HUDEP-2 (cell line): ENCODE measurements at regions not wholly inside any gene's neighbourhood (a gene's known extent, or its start where the extent isn't known, plus 50 kb on each side); places are given as distances from the start of the nearest gene placed in this dataset.
"Not testable (repeated sequence)": the region's sequence is repeated elsewhere in the genome, so short reads cannot be mapped to it uniquely, and the experiment has no call there.

Experiments
- DNase-seq, 76 experiments: peaks; one replicate each; lab custom pipeline; 2025; ENCODE audit not compliant: unreplicated experiment in 76 of 76; lab: John Stamatoyannopoulos, UW

DNA sequence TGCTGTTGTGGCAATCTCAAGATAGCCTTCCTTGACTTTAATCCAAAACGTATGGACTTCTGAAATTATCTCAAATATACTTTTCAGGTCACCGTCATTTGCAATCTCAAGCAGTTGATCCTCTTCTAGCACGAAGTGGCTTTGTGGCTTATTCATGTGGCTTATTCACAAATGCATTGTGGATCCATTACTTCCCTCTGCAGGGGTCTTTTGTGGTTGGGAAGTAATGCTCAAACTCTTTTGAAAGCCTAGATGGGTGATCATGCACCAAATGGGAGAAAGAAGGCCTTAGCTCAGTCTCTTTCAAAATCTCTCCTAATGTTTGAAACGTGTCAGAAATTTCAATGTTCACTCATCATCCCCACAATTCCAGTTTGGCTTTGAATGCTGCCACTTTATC lies 597.2 kb upstream of the CDH10 start:
- no peak for DNase-seq

DNA sequence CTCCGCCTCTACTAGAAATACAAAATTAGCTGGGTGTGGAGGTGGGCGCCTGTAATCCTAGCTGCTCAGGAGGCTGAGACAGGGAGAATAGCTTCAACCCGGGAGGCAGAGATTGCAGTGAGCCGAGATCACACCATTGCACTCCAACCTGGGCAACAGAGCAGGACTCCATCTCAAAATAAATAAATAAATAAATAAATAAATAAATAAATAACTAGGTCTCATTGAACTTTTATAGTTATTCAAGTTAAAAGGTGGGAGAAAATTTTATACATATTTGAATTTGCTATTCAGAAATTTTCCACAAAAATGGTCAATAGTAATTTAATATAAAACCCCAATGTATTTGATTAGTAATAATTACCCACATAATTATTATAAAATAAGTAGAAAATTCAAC lies 593.9 kb upstream of the CDH10 start:
- not testable (repeated sequence) for DNase-seq

DNA sequence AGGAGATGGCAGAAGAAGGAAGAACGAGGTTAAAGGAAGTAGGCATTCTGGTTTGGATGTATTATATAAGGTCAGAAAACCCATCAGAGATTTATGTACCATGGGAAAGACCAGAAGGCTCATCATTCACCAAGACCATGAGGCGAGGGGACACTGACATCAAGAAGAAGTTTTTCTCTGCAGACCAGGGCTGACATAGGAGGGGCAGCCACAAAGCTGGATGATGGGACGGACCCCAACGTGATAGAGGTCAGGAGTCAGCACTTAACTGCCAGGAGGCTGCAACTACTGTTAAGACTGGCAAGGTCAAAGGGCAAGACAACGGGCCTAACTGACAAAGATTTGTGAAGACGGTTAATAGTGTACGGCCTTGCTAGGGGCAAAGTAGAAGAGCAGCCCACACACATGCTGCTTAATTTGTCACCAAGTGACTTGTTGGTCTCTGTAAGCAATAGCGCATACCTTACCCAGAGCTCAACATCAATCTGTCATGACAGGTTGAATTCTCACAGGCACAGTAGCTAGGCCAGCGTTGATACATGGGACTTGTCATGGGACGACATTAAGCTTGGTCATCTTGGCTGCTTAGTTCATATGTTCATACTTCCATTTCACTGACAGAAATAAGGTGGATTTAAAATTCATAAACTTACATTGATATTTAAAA lies 579.7 kb upstream of the CDH10 start:
- DNase-seq = no peak

DNA sequence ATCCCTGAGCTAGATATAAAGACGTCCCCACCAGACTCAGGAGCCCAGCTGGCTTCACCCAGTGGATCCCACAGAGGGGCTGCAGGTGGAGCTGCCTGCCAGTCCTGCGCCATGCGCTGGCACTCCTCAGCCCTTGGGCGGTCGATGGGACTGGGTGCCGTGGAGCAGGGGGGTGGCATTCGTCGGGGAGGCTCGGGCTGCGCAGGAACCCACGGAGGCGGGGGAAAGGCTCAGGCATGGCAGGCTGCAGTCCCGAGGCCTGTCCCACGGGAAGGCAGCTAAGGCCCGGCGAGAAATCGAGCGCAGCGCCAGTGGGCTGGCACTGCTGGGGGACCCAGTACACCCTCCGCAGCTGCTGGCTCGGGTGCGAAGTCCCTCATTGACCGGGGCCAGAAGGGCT lies 555.1 kb upstream of the CDH10 start:
- DNase-seq = not testable (repeated sequence)

DNA sequence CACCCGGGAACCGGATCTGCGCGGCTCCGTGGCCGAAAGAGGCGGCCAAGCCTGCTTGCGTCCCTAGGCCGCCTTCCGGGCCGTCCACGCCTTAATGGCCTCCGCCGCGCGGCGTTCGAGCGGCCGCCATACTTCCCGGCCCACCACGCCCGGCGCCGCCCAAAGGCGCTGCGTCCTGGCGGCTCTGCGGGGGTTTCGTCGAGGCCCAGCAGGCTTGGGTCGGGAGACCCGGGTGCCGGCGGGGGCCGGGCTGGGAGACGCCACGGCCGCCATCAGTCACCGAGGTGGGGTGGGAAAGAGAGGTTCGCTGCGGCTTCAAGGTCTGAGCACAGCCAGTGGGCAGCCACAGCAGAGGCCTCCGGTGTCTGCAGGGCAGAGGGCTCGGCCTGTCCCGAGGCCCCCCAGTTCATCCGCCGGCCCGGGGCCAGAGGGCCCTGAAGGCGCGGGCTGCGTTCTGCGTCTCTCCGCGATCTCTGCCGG lies 545.8 kb upstream of the CDH10 start:
- no peak for DNase-seq

DNA sequence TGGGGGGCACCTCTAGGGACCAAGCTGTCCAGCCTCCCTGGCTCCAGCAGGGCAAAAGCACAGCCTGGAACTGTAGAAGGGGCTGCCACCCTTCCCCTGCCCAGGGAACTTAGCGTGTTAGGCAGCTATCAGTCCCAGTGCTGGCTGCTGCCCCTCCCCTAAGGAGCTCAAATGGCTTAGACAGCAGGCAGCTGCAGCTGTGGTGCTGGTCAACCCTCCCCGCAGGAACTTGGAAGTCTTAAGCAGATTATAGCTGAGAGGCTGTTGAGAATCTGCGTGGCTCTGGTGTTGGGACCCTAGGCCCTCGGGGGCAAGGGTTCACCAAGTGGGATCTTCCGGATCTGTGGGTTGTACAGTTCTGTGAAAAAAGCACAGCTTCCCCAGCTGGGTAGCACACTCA lies 536.5 kb upstream of the CDH10 start:
- DNase-seq = no peak

DNA sequence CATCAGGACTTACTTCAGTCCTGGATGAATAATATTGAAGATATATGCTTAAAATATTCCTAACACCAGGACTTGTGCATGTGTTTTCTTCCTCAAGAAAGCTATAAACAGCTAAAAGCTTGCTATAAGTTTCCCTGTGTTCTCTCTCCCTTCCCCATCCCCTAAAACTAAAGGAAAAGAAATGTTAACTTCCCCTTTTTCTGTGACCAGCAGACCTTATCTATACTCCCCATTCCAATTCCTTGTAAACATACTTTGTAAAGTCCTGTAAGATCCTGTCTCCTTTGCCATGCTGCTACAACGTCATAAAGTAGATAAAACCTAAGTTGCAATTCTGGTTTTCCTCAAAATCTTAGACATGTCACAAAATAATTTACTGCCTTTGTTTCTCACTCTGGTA lies 517.8 kb upstream of the CDH10 start:
- not testable (repeated sequence) for DNase-seq

DNA sequence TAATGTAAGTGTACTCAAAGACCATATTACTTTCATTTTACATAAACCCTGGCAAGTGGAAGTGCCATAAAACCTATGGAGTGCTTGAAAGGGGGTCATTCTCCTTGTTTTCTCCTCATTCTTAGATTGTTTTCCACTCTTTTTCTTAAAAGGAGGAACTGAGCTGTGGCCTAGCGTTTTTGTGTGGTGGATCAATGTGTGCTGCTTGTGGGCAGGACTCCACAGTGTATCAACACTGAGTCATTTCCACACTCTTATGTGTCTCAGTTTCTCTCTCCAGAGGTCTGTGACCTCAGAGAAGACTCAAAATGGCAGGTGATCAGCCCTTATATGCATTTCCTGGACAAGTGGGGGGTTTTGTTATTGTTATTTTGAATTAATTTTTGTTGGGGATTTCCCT lies 516.1 kb upstream of the CDH10 start:
- no peak for DNase-seq

DNA sequence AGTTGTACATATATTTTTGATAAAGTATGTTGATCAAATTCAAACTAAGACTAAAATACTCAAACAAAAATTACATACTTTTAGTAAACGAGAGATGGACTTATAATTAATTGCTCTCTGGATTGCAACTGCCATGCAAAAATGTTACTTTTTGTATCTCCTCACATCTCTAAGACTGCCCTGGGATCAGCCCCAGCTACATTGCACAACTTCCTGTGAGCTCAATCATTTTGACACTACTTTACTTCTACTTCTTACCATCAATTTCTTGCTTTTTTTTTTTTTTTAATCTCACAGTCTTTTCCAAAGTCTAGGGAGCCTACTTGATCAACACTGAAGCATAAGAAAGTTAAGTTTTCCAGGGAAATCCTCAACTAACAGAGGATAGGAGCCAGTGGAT lies 506.0 kb upstream of the CDH10 start:
- DNase-seq = no peak

DNA sequence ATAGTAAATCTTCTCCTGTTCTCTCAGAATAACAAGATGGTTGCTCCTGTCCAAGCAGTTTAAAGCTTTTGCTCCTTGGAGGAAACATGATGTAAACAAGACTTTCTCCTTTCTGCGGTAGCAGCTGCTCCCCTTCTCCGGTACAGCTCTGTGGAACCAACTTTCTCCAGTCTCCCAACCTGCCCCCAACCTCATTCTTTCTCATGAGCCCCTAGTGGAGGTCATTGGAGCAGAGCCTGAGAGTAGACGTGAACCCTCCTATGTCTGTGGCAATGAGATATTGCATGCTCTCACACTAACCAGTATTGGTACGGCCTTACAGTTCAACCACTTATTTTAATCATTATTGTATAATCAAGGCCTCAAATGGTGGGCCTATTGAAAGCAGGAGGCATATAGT lies 483.8 kb upstream of the CDH10 start:
- no peak for DNase-seq

DNA sequence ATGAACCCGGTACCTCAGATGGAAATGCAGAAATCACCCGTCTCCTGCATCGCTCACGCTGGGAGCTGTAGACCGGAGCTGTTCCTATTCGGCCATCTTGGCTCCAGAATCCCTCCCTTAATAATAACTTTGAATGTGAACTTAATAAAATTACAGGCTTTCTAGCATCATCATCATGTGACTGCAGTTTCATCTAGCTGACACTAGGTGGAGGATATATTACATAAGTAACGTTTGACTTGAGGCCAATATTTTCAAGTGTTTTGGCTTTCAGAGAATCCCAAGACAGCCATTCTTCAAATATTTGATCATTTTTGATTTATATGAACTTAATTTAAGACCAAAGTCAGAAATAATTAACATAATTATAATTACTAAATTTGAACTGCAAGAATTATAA lies 474.9 kb upstream of the CDH10 start:
- DNase-seq = no peak

DNA sequence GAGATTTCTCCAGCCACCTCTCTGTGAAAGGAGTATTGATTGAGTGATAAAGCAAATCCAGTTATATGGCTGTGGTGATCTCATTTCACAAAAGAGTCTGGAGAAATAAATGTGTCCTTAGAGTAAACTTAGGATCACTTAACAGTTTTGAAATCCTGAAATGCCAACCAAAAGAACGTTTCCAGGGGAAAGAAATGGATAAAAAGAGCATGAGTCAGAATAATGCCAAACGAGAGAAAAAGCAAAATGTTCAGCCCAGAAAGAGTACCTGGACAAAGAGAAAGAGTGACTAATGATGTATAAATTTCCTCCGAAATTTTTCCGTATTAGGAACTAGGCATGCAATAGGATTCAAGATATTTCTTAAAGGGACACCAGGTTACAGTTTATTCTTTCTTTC lies 463.1 kb upstream of the CDH10 start:
- no peak for DNase-seq

DNA sequence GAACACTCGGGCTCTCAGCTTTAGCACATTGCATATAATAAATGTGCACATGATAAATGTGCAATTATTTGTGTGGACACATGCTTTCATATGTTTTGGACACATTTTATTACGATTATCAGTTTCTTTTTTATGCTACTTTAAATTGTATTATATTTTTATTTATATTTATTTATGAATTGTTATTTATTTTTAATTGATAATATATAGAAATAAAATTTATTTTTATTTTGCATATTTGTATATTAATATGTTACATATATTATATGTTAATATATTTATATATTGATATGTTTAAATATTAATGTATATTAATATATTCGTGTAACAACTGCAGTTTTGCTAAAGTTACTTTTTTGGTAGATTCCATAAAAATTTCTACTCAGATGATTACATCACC lies 454.8 kb upstream of the CDH10 start:
- no peak for DNase-seq

DNA sequence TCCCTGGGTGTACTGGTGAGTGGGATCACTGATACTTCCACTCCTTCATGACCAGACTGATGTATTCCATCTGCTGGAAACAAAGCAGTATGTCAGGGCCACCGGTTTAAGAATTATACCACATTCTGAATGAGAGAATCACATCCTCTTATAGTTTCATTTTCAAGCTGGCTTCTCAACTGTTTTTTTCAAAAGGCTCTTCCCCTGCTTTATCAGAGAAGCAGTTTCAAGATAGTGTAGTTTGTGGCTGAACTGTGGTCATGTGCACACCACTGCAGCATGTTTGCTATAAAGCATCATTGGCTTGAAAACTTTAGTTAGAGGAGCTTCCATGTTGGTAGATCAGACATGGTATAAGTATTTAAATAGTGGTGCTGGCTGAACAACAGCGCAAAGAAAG lies 450.5 kb upstream of the CDH10 start:
- DNase-seq = no peak

DNA sequence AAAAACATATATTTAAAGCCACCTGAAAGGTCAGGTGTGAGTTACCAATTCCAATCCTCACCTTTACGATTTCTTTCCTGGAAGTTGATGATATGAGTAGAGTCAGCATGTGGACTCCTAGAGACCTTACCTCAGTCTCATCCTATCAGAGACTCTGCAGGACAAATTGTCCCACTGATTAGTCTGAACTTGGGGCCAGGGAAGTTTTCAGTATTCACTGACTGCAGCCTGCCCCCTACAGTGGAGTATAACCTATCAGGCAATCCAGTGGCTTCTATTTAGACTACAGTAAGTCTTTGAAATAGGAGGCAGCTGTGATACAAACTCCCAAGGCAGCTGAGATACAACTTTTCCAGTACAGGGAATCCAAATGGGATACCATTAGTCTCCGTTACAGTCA lies 449.4 kb upstream of the CDH10 start:
- no peak for DNase-seq

DNA sequence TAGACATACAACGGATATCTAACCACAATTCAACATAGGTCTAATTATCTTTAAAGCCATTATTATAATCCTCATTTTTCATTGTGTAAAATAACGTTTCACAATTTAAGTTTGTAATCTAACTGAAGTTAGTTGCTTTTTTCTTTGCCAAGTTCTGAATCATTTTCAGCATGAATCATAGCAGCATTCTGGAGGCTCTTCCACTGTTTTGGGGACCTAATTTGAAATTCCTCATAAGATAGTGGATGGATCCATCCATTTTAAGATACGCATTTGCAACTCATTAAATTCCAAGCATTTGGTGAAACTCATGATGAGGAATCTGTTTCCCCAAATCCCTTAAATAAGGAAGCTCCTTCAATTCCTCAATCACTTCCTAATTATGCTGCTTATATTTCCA lies 447.1 kb upstream of the CDH10 start:
- DNase-seq = no peak

DNA sequence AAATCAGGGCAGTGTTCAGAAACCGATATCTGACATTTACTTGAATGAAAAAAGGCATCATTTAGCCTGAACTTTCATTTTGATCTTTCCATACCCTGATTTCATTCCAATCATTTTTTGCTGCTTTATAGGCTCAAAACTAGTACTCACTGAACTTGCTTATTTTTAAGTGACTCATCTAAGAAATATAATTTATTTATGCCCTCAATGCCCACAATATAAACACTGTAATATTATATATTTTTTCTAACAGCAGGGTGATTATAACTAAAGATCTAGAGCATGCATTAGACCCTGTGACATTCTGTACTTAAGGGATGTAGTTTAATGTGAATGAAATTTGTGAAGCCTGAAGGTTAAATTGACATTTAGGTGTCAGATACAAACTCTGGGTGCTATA lies 446.1 kb upstream of the CDH10 start:
- DNase-seq = no peak

DNA sequence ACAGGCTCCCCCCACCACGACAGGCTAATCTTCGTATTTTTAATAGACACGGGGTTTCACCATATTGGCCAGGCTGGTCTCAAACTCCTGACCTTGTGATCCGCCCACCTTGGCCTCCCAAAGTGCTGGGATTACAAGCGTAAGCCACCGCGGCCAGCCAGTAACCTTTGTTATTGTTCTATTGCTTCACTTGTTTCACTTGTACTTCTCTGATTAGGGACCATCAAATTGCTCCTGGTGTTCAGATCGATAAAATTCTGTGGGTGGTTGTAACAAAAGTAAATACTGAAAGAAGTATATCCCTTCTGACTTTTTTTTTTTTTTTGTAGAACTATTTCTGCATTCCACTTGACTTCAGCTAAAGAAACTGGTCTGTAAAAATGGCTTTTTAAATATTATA lies 445.5 kb upstream of the CDH10 start:
- DNase-seq = no peak

DNA sequence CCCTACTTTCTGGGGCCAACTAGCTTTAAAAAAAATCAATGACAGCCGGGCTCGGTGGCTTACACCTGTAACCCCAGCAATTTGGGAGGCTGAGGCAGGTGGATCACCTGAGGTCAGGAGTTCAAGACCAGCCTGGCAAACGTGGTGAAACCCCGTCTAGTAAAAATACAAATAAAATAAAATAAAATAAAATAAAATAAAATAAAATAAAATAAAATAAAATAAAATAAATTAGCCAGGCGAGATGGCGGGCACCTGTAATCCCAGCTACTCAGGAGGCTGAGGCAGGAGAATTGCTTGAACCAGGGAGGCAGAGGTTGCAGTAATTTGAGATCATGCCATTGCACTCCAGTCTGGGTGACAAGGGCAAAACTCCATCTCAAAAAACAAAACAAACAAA lies 443.9 kb upstream of the CDH10 start:
- DNase-seq = not testable (repeated sequence)

DNA sequence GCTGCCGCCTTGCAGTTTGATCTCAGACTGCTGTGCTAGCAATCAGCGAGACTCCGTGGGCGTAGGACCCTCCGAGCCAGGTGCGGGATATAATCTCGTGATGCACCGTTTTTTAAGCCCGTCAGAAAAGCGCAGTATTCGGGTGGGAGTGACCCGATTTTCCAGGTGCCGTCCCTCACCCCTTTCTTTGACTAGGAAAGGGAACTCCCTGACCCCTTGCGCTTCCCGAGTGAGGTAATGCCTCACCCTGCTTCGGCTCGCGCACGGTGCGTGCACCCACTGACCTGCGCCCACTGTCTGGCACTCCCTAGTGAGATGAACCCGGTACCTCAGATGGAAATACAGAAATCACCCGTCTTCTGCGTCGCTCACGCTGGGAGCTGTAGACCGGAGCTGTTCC lies 438.5 kb upstream of the CDH10 start:
- DNase-seq = not testable (repeated sequence)

DNA sequence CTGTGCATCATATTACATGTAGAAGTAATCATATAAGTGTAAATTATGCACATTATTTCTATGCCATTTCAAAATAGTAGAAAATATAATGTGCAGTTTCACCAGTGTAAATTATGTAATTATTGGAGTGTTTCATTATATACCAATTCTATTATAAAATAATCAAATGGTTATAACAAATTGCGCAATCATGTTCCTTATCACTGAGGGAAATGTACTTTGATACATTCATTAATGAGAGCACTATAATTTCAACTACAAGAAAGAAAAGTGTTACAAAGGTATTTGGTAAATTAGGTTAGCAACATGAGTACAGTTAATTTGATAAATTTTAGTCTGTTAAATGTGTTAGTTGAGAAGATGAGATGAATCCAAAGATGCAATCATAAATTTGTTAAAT lies 421.5 kb upstream of the CDH10 start:
- no peak for DNase-seq

DNA sequence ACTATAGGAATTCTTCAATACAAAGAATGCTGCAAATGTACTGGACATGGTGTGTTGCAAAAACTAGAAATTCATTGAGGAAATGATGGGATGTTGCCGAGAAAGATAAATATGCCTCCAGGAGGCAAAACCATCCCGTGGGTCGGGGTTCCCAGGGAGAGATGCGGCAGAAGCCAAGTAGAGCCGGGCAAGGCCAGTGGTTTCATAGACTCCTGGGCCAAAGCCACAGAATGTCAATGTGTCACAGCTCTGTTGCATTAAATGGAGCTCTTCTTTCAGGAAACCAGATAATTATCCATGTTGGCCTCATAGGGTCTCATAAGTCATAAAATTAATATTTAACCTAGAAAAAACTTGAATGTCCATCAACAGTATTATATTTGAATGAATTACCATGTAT lies 419.5 kb upstream of the CDH10 start:
- DNase-seq = no peak

DNA sequence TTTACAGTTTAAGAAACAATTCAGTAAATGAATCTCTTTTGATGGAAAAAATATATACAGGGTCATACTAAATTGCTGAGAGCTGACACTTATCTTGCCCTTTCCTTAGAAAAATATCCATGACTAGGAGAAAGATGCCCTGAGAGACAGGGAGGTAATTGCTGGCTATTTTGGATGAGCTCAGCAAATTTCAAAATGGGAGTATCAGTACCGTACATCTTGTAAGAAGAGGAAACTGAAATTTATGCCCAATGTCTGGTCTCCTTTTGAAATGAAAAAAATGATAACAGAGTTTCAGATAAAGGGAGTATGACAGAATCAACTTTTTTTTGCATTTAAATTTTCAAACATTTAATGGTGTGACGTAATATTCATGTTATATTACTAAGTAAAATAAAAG lies 415.8 kb upstream of the CDH10 start:
- no peak for DNase-seq
